ENCODE measurements at regions not wholly inside any gene's neighbourhood (a gene's known extent, or its start where the extent isn't known, plus 50 kb on each side); places are given as distances from the start of the nearest gene placed in this dataset.

- dilution Hi-C loops (cut with MboI; ENCODE audit: extremely low pct_ligation_motif_present, low sequenced_read_pairs) (no loop called here), intact Hi-C loops (cut with micrococcal nuclease) (no loop called here)
- ChIA-PET CTCF (no interaction called here), POLR2A (no interaction called here)
- H3K9me1 ChIP-seq (replicated peaks; ENCODE audit: control insufficient read depth, extremely low read depth, insufficient read depth, low read length): no peaks in the 10 kb centered on the region
- FAIRE-seq: no peak
- H4K20me1 ChIP-seq (replicated peaks; ENCODE audit: control insufficient read depth, extremely low read depth, insufficient read depth, low read length): no peaks in the 10 kb centered on the region
- H3K27me3 ChIP-seq (ENCODE audit: control insufficient read depth in 2 of 2, insufficient read depth in 2 of 2, low read length in 2 of 2): no peaks in the 10 kb centered on the region
- H3K27ac ChIP-seq (ENCODE audit: insufficient read depth, low read depth, low read length): no peak overlapping the region
- no peak overlapping the region for H2AFZ ChIP-seq (ENCODE audit: low read depth, low read length)
- no peak for DNase-seq (ENCODE audit: low read depth, low spot score)
- H3K36me3 ChIP-seq (ENCODE audit: control insufficient read depth in 2 of 2, extremely low read depth in 1 of 2, insufficient read depth in 2 of 2, low read length in 2 of 2): no peaks in the 10 kb centered on the region
- H3K4me2 ChIP-seq (ENCODE audit: insufficient read depth, low read length): no peak overlapping the region
- H3K4me3 ChIP-seq (replicated peaks in 1 of 3; ENCODE audit: insufficient read depth in 1 of 3, low read depth in 1 of 3, low read length in 3 of 3): no peak overlapping the region
- H3K79me2 ChIP-seq (ENCODE audit: control insufficient read depth, insufficient read depth, low read length): no peaks in the 10 kb centered on the region
- H3K9me3 ChIP-seq (replicated peaks; ENCODE audit: control insufficient read depth, insufficient read depth, low read length): no peaks in the 10 kb centered on the region
- no peaks in the 10 kb centered on the region for H3K4me1 ChIP-seq (ENCODE audit: control insufficient read depth, extremely low read depth, insufficient read depth, low read length)
- no peak for TF ChIP-seq MAX (IDR thresholded peaks at IDR 0.05; ENCODE audit: insufficient read depth, insufficient read length)
- TF ChIP-seq GATA2 (IDR thresholded peaks at IDR 0.05; ENCODE audit: insufficient read depth, insufficient read length, low read depth, low read length): no peak
- no peak for TF ChIP-seq EZH2 (IDR thresholded peaks at IDR 0.05; ENCODE audit: borderline replicate concordance, low read depth, low read length, severe bottlenecking)
- no peak for TF ChIP-seq CTCF (IDR thresholded peaks at IDR 0.05; ENCODE audit: extremely low read depth in 1 of 2, insufficient read depth in 1 of 2, low read depth in 1 of 2, low read length in 2 of 2)
- no peak for TF ChIP-seq MYC (IDR thresholded peaks at IDR 0.05; ENCODE audit: low read depth, low read length)
- no peak for TF ChIP-seq POLR2A (IDR thresholded peaks at IDR 0.05; ENCODE audit: low read depth, low read length)
- no peak for TF ChIP-seq FOS (IDR thresholded peaks at IDR 0.05; ENCODE audit: borderline replicate concordance, insufficient read depth, low read length)
- no peak for TF ChIP-seq JUN (IDR thresholded peaks at IDR 0.05; ENCODE audit: borderline replicate concordance, insufficient read depth, insufficient read length, low read depth)
- no peak for TF ChIP-seq POLR2AphosphoS5 (IDR thresholded peaks at IDR 0.05; ENCODE audit: insufficient read depth, low read depth, low read length)
- no peak overlapping the region for H3K9ac ChIP-seq (replicated peaks; ENCODE audit: extremely low read depth, insufficient read depth, low read length)
- BruUV-seq (replicated peaks): no TSS peak
Measured at GRCh38 chr5:51225789-51226742, 157.2 kb upstream of the ISL1 start.

All from endothelial cell of umbilical vein (primary cell).